ENCODE measurements at regions not wholly inside any gene's neighbourhood (a gene's known extent, or its start where the extent isn't known, plus 50 kb on each side); places are given as distances from the start of the nearest gene placed in this dataset.

GRCh38 chr18:56097621-56098020 is 509.6 kb upstream of the TCF4 start:
- TF ChIP-seq, protein P1, sequence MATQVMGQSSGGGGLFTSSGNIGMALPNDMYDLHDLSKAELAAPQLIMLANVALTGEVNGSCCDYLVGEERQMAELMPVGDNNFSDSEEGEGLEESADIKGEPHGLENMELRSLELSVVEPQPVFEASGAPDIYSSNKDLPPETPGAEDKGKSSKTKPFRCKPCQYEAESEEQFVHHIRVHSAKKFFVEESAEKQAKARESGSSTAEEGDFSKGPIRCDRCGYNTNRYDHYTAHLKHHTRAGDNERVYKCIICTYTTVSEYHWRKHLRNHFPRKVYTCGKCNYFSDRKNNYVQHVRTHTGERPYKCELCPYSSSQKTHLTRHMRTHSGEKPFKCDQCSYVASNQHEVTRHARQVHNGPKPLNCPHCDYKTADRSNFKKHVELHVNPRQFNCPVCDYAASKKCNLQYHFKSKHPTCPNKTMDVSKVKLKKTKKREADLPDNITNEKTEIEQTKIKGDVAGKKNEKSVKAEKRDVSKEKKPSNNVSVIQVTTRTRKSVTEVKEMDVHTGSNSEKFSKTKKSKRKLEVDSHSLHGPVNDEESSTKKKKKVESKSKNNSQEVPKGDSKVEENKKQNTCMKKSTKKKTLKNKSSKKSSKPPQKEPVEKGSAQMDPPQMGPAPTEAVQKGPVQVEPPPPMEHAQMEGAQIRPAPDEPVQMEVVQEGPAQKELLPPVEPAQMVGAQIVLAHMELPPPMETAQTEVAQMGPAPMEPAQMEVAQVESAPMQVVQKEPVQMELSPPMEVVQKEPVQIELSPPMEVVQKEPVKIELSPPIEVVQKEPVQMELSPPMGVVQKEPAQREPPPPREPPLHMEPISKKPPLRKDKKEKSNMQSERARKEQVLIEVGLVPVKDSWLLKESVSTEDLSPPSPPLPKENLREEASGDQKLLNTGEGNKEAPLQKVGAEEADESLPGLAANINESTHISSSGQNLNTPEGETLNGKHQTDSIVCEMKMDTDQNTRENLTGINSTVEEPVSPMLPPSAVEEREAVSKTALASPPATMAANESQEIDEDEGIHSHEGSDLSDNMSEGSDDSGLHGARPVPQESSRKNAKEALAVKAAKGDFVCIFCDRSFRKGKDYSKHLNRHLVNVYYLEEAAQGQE (IDR thresholded peaks at IDR 0.05; ENCODE audit: insufficient read depth in 1 of 2, low read depth in 2 of 2, low read length in 2 of 2) = no peak
- TF ChIP-seq SIN3A (IDR thresholded peaks at IDR 0.05; ENCODE audit: borderline replicate concordance, insufficient read depth, low read length) = no peak
- TF ChIP-seq POLR2AphosphoS5 (IDR thresholded peaks at IDR 0.05; ENCODE audit: low read depth, low read length) = no peak
- no peak for TF ChIP-seq FOXP2 (optimal IDR thresholded peaks at IDR 0.05; ENCODE audit: borderline replicate concordance, extremely low read depth, extremely low read length, insufficient read depth)
- no peak for TF ChIP-seq TAF1 (IDR thresholded peaks at IDR 0.05; ENCODE audit: borderline replicate concordance, insufficient read depth, low read length)

GRCh38 chr18:56096861-56097260 is 508.9 kb upstream of the TCF4 start:
- TF ChIP-seq, protein P1 (IDR thresholded peaks at IDR 0.05; ENCODE audit: insufficient read depth in 1 of 2, low read depth in 2 of 2, low read length in 2 of 2) = no peak
- TF ChIP-seq POLR2AphosphoS5 (IDR thresholded peaks at IDR 0.05; ENCODE audit: low read depth, low read length) (no peak), TAF1 (IDR thresholded peaks at IDR 0.05; ENCODE audit: borderline replicate concordance, insufficient read depth, low read length) (no peak), FOXP2 (optimal IDR thresholded peaks at IDR 0.05; ENCODE audit: borderline replicate concordance, extremely low read depth, extremely low read length, insufficient read depth) (no peak), SIN3A (IDR thresholded peaks at IDR 0.05; ENCODE audit: borderline replicate concordance, insufficient read depth, low read length) (no peak)

DNA sequence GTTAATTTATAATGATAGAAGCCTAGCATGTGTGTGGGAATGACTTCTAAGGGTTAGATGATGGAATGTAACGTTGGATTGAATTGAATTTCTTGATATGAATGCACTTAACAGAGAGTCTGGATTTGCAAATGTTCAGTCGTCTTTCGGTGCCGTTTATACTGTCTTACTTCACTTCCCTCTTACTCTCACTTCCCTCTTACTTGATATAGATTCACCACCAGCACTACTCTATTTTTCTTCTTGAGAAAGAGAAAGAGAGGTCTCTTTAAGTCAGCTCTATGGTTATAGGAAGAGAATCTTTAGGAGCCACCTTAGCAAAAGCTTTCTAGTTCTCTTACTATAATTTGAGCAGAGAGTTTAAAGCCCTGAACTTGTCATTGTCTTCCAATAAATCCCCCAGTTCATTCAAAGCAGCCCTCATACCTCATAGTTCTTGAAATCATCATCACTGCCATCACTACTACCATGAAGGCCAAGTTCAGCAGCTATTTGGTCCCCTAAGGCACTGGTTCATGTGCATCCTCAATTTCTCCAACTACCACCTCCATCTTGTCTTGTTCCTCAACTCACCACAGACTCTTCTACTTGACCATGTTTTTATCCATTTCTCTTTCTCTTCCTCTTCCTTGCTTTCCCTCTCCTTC is 501.7 kb upstream of the TCF4 start:
- no peak for TF ChIP-seq TAF1 (IDR thresholded peaks at IDR 0.05; ENCODE audit: borderline replicate concordance, insufficient read depth, low read length)
- no peak for TF ChIP-seq SIN3A (IDR thresholded peaks at IDR 0.05; ENCODE audit: borderline replicate concordance, insufficient read depth, low read length)

- TF ChIP-seq FOXP2 (optimal IDR thresholded peaks at IDR 0.05; ENCODE audit: borderline replicate concordance, extremely low read depth, extremely low read length, insufficient read depth) = no peak
- TF ChIP-seq TAF1 (IDR thresholded peaks at IDR 0.05; ENCODE audit: borderline replicate concordance, insufficient read depth, low read length) = no peak
- TF ChIP-seq, protein P1 (IDR thresholded peaks at IDR 0.05; ENCODE audit: insufficient read depth in 1 of 2, low read depth in 2 of 2, low read length in 2 of 2) = no peak
- TF ChIP-seq SIN3A (IDR thresholded peaks at IDR 0.05; ENCODE audit: borderline replicate concordance, insufficient read depth, low read length) = no peak
- no peak for TF ChIP-seq POLR2AphosphoS5 (IDR thresholded peaks at IDR 0.05; ENCODE audit: low read depth, low read length)
Measured at GRCh38 chr18:56086786-56087185, 498.8 kb upstream of the TCF4 start.

- no peak for TF ChIP-seq FOXP2 (optimal IDR thresholded peaks at IDR 0.05; ENCODE audit: borderline replicate concordance, extremely low read depth, extremely low read length, insufficient read depth)
- TF ChIP-seq, protein P1 (IDR thresholded peaks at IDR 0.05; ENCODE audit: insufficient read depth in 1 of 2, low read depth in 2 of 2, low read length in 2 of 2) = no peak
- TF ChIP-seq POLR2AphosphoS5 (IDR thresholded peaks at IDR 0.05; ENCODE audit: low read depth, low read length) = no peak
- TF ChIP-seq TAF1 (IDR thresholded peaks at IDR 0.05; ENCODE audit: borderline replicate concordance, insufficient read depth, low read length) = no peak
- no peak for TF ChIP-seq SIN3A (IDR thresholded peaks at IDR 0.05; ENCODE audit: borderline replicate concordance, insufficient read depth, low read length)
Measured at GRCh38 chr18:56086176-56086575, 498.2 kb upstream of the TCF4 start.

Data from PFSK-1 (cell line).